Ovary (tissue), 7 donors: ENCODE measurements at regions not wholly inside any gene's neighbourhood (a gene's known extent, or its start where the extent isn't known, plus 50 kb on each side); places are given as distances from the start of the nearest gene placed in this dataset.

Experiments used
- DNase-seq, 5 donors: peaks; one replicate each; pipeline ENCODE4 v3.0.0-alpha.2; 2019 to 2020
- H3K27ac ChIP-seq, 2 donors: fragments of 200-600 bp; one replicate each; pipeline versions ENCODE4 v1.5.1 to v1.8.0; 2019 to 2022
- H3K27me3 ChIP-seq: fragments of 200-600 bp; one replicate; pipeline ENCODE4 v1.8.0; 2022
- H3K36me3 ChIP-seq: fragments of 200-600 bp; sonication (generic); one replicate; pipeline ENCODE4 v1.5.1; 2019
- H3K4me1 ChIP-seq: one replicate; pipeline ENCODE4 v1.8.1; 2013; ENCODE audit warnings: mild to moderate bottlenecking, moderate library complexity; ENCODE audit not compliant: insufficient read depth
- H3K4me3 ChIP-seq: fragments of 200-600 bp; sonication (generic); one replicate; pipeline ENCODE4 v1.5.1; 2017
- H3K9me3 ChIP-seq, 2 donors: fragments of 200-600 bp in 1 of 2; sonication (generic) in 1 of 2; one replicate each; pipeline versions ENCODE4 v1.5.1 to v1.8.1; 2013 to 2019; ENCODE audit warnings: mild to moderate bottlenecking in 1 of 2, moderate library complexity in 1 of 2
- EP300 ChIP-seq: sonication (generic); formaldehyde crosslinking; IDR thresholded peaks from one replicate; pipeline ENCODE4 v1.6.1; 2017; ENCODE audit warnings: antibody characterized with exemption
- POLR2A ChIP-seq: fragments of 450-650 bp; IDR thresholded peaks from one replicate; pipeline ENCODE4 v1.6.1; 2017; ENCODE audit warnings: antibody characterized with exemption, mild to moderate bottlenecking, moderate library complexity
- WGBS, 3 donors: extraction: QIAGEN DNeasy Blood & Tissue Kit in 1 of 3; methylation state at CpG; one replicate each; pipeline versions ENCODE4 v1.1.5 to v1.1.7; 2013 to 2017; 5-methylcytosine and 5-hydroxymethylcytosine counted together
- intact Hi-C, 4 donors: fragments of 100-400 bp; cut with DNase I; formaldehyde crosslinking; loops; one replicate each; pipeline versions ENCODE4 v1.11.0 to v1.15.1; 2022 to 2023
- TF ChIP-seq, protein P1 (sequence below), 3 donors: fragments of 450-650 bp in 2 of 3; fragments of 200-600 bp in 1 of 3; IDR thresholded peaks; one replicate each; pipeline versions ENCODE4 v1.5.1 to v1.8.0; 2016 to 2022; ENCODE audit warnings: antibody characterized with exemption in 3 of 3, mild to moderate bottlenecking in 1 of 3
- donor health status: DM: no; HTN: no; CAD: no; lungs with moderate emphysema.
- donor health status: DM: no; HTN: no; CAD: no.
- donor health status: Bipolar disorder and iron deficiency.
- donor health status: DM: no; HTN: no; CAD: no.
- donor health status: DM: yes; HTN: yes; CAD: no.

- no peaks in the 10 kb centered on the region for H3K36me3 ChIP-seq
- H3K27ac ChIP-seq, result no peak overlapping the region
- DNase-seq, result no peak
- WGBS, 3 donors, result 82 to 93% (median 87%) methylated on average over 4 of the region's 4 CpGs
- TF ChIP-seq POLR2A, result no peak
- no peaks in the 10 kb centered on the region for H3K9me3 ChIP-seq
- no peaks in the 10 kb centered on the region for H3K27me3 ChIP-seq
- H3K4me3 ChIP-seq, result no peak overlapping the region
- intact Hi-C loops, result no loop called here
- peaks cover 10% of the 10 kb centered on the region for H3K4me1 ChIP-seq
Measured at GRCh38 chr21:35507181-35507759, 458.2 kb upstream of the RUNX1 start.

GRCh38 chr21:35506771-35507170, 457.7 kb upstream of the RUNX1 start:
- Histone ChIP-seq H3K4me1 (peaks cover 10% of the 10 kb centered on the region), H3K27me3 (no peaks in the 10 kb centered on the region), H3K9me3 (no peaks in the 10 kb centered on the region), H3K36me3 (no peaks in the 10 kb centered on the region), H3K27ac (no peak overlapping the region), H3K4me3 (no peak overlapping the region)
- WGBS, 3 donors, result 32 to 41% (median 38%) methylated on average over 2 of the region's 2 CpGs
- no peak for DNase-seq
- TF ChIP-seq, protein P1, sequence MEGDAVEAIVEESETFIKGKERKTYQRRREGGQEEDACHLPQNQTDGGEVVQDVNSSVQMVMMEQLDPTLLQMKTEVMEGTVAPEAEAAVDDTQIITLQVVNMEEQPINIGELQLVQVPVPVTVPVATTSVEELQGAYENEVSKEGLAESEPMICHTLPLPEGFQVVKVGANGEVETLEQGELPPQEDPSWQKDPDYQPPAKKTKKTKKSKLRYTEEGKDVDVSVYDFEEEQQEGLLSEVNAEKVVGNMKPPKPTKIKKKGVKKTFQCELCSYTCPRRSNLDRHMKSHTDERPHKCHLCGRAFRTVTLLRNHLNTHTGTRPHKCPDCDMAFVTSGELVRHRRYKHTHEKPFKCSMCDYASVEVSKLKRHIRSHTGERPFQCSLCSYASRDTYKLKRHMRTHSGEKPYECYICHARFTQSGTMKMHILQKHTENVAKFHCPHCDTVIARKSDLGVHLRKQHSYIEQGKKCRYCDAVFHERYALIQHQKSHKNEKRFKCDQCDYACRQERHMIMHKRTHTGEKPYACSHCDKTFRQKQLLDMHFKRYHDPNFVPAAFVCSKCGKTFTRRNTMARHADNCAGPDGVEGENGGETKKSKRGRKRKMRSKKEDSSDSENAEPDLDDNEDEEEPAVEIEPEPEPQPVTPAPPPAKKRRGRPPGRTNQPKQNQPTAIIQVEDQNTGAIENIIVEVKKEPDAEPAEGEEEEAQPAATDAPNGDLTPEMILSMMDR (IDR thresholded peaks at IDR 0.05), result no peak
- TF ChIP-seq EP300 (no peak), POLR2A (no peak)
- intact Hi-C loops, result no loop called here

DNA sequence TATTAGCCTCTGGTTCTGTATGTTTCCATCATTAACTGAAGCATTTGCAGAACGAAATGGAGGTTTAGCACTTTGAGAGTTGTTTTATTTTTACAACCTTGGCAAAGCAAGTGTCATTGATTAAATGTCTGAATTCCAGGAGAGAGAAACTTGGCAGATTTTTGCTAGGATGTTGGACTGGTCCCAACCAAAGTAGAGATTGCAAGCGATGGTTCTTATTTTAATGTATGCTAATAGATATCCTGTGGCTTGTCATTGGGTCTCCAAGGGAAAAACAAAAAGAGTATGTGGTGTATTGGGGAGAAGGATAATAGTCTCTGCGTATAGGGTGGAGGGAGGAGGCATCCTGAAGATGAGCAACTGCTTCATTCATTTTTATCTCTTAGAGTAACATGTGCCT, 457.2 kb upstream of the RUNX1 start:
- Histone ChIP-seq H3K36me3 (no peaks in the 10 kb centered on the region), H3K4me1 (peaks cover 10% of the 10 kb centered on the region), H3K27ac (no peak overlapping the region), H3K27me3 (no peaks in the 10 kb centered on the region), H3K9me3 (no peaks in the 10 kb centered on the region), H3K4me3 (no peak overlapping the region)
- intact Hi-C loops, result no loop called here
- 8 to 18% (median 11%) methylated on average over 3 of the region's 3 CpGs for WGBS, 3 donors
- TF ChIP-seq POLR2A, result no peak
- no peak for TF ChIP-seq EP300
- TF ChIP-seq, protein P1 (IDR thresholded peaks at IDR 0.05), result no peak
- DNase-seq, result no peak

GRCh38 chr21:35504951-35505466, 455.9 kb upstream of the RUNX1 start:
- Histone ChIP-seq H3K36me3 (no peaks in the 10 kb centered on the region), H3K27ac (no peak overlapping the region), H3K4me3 (no peak overlapping the region), H3K9me3 (no peaks in the 10 kb centered on the region), H3K27me3 (no peaks in the 10 kb centered on the region), H3K4me1 (peaks cover 10% of the 10 kb centered on the region)
- intact Hi-C loops, result no loop called here
- TF ChIP-seq EP300 (no peak), POLR2A (no peak)
- TF ChIP-seq, protein P1 (IDR thresholded peaks at IDR 0.05), result no peak
- DNase-seq, result no peak
- 57 to 64% (median 59%) methylated on average over 5 of the region's 5 CpGs for WGBS, 3 donors

GRCh38 chr21:35504277-35504676, 455.2 kb upstream of the RUNX1 start:
- peaks cover 10% of the 10 kb centered on the region for H3K4me1 ChIP-seq

More at GRCh38 chr21:35504277-35504676, 455.2 kb upstream of the RUNX1 start:
- no peak for DNase-seq
- TF ChIP-seq, protein P1 (IDR thresholded peaks at IDR 0.05), result no peak
- TF ChIP-seq EP300 (no peak), POLR2A (no peak)
- intact Hi-C loops, result no loop called here
- no peaks in the 10 kb centered on the region for H3K27me3 ChIP-seq
- H3K27ac ChIP-seq, result no peak overlapping the region
- H3K36me3 ChIP-seq, result no peaks in the 10 kb centered on the region
- H3K9me3 ChIP-seq, result no peaks in the 10 kb centered on the region
- 12 to 20% (median 12%) methylated on average over 6 of the region's 6 CpGs for WGBS, 3 donors
- no peak overlapping the region for H3K4me3 ChIP-seq
